ENCODE measurements at regions not wholly inside any gene's neighbourhood (a gene's known extent, or its start where the extent isn't known, plus 50 kb on each side); places are given as distances from the start of the nearest gene placed in this dataset.
"Not testable (repeated sequence)": the region's sequence is repeated elsewhere in the genome, so short reads cannot be mapped to it uniquely, and the experiment has no call there.

- TF ChIP-seq GATA1 (IDR thresholded peaks at IDR 0.05; ENCODE audit: low read depth, low read length) (no peak), POLR2A (IDR thresholded peaks at IDR 0.05; ENCODE audit: low read length) (no peak)
- DNase-seq = no peak
Measured at GRCh38 chr12:69044887-69045286, 111.9 kb upstream of the CPM start.

- TF ChIP-seq POLR2A (IDR thresholded peaks at IDR 0.05; ENCODE audit: low read length) = no peak
- TF ChIP-seq GATA1 (IDR thresholded peaks at IDR 0.05; ENCODE audit: low read depth, low read length) = no peak
- DNase-seq = no peak
Measured at GRCh38 chr12:69045430-69045829, 112.5 kb upstream of the CPM start.

- TF ChIP-seq POLR2A (IDR thresholded peaks at IDR 0.05; ENCODE audit: low read length) (no peak), GATA1 (IDR thresholded peaks at IDR 0.05; ENCODE audit: low read depth, low read length) (no peak)
- no peak for DNase-seq
Measured at GRCh38 chr12:69046363-69046762, 113.4 kb upstream of the CPM start.

GRCh38 chr12:69046920-69047319, 113.9 kb upstream of the CPM start:
- no peak for TF ChIP-seq POLR2A (IDR thresholded peaks at IDR 0.05; ENCODE audit: low read length)
- no peak for TF ChIP-seq GATA1 (IDR thresholded peaks at IDR 0.05; ENCODE audit: low read depth, low read length)
- DNase-seq = no peak

- TF ChIP-seq GATA1 (IDR thresholded peaks at IDR 0.05; ENCODE audit: low read depth, low read length) (no peak), POLR2A (IDR thresholded peaks at IDR 0.05; ENCODE audit: low read length) (no peak)
- DNase-seq = no peak
Measured at GRCh38 chr12:69047990-69048389, 115.0 kb upstream of the CPM start.

- DNase-seq = not testable (repeated sequence)
Measured at GRCh38 chr12:69049855-69050254, 116.9 kb upstream of the CPM start.

GRCh38 chr12:69052613-69053408, 119.8 kb upstream of the CPM start:
- DNase-seq = no peak

GRCh38 chr12:69054343-69055056, 121.5 kb upstream of the CPM start:
- TF ChIP-seq GATA1 (IDR thresholded peaks at IDR 0.05; ENCODE audit: low read depth, low read length) = no peak
- TF ChIP-seq POLR2A (IDR thresholded peaks at IDR 0.05; ENCODE audit: low read length) = no peak
- no peak for DNase-seq

More at GRCh38 chr12:69052613-69053408, 119.8 kb upstream of the CPM start:
- no peak for TF ChIP-seq GATA1 (IDR thresholded peaks at IDR 0.05; ENCODE audit: low read depth, low read length)
- TF ChIP-seq POLR2A (IDR thresholded peaks at IDR 0.05; ENCODE audit: low read length) = no peak

GRCh38 chr12:69055280-69055679, 122.3 kb upstream of the CPM start:
- TF ChIP-seq POLR2A (IDR thresholded peaks at IDR 0.05; ENCODE audit: low read length) (no peak), GATA1 (IDR thresholded peaks at IDR 0.05; ENCODE audit: low read depth, low read length) (no peak)

GRCh38 chr12:69055706-69056105, 122.7 kb upstream of the CPM start:
- no peak for DNase-seq
- TF ChIP-seq POLR2A (IDR thresholded peaks at IDR 0.05; ENCODE audit: low read length) (no peak), GATA1 (IDR thresholded peaks at IDR 0.05; ENCODE audit: low read depth, low read length) (no peak)

More at GRCh38 chr12:69055280-69055679, 122.3 kb upstream of the CPM start:
- DNase-seq = no peak

- TF ChIP-seq GATA1 (IDR thresholded peaks at IDR 0.05; ENCODE audit: low read depth, low read length) = no peak
- no peak for DNase-seq
Measured at GRCh38 chr12:69056743-69057515, 124.0 kb upstream of the CPM start.

GRCh38 chr12:69057742-69058141, 124.8 kb upstream of the CPM start:
- TF ChIP-seq GATA1 (IDR thresholded peaks at IDR 0.05; ENCODE audit: low read depth, low read length) = no peak
- TF ChIP-seq POLR2A (IDR thresholded peaks at IDR 0.05; ENCODE audit: low read length) = no peak
- DNase-seq = no peak

- no peak for DNase-seq
- no peak for TF ChIP-seq GATA1 (IDR thresholded peaks at IDR 0.05; ENCODE audit: low read depth, low read length)
- no peak for TF ChIP-seq POLR2A (IDR thresholded peaks at IDR 0.05; ENCODE audit: low read length)
Measured at GRCh38 chr12:69059465-69060457, 126.8 kb upstream of the CPM start.
